ENCODE measurements at regions not wholly inside any gene's neighbourhood (a gene's known extent, or its start where the extent isn't known, plus 50 kb on each side); places are given as distances from the start of the nearest gene placed in this dataset.

GRCh38 chr2:56444339-56444738 lies 260.5 kb downstream of the CCDC85A start:
- no peak for DNase-seq (ENCODE audit: low spot score)

DNA sequence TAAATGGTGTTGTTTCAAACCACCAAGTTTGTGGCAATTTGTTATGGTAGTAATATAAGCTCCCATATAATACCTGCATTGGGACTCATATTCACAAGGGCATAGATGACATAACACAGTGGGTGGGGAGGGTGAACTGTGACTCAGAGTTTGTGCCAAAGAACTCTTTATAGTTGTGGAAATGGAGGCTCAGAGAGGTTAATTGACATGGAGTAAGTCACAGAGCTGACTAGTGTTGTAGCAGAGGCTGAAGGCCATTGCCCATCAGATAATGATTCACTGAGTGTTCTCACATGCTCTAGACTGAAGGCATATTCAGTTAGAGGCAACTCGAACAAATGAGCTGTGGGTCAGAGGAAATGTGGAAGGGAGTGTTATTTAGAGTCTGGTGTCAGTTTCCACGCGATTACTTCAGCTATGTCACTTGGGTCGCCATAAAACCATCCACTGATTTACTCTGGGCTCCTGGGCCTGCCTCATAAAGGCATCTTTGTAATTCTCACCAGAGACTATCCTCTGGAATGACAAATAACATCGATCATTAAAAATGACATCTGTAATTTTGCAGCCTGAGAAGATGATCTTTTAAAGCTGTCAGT lies 264.7 kb downstream of the CCDC85A start:
- DNase-seq (ENCODE audit: low spot score) = no peak

DNA sequence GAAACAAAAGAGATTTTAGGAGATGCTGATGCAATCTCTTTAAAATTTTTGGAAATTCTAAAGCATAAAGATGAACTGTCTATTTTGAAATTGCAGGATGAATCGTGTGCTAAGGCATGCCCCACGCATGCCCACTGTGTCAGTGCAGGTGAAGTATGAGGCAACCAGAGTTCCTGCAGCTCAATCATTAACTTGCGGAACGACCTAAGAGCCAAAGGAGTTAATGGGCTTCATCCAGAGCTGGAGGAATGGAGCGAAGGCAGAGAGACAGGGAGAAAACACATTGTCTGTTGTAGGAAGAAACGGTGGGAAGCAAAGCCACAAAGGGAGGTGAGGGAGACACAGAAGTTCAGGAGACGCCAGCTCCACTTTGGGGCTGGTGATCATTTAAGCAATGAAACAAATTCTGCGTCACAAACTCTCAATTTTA lies 265.2 kb downstream of the CCDC85A start:
- no peak for DNase-seq (ENCODE audit: low spot score)

GRCh38 chr2:56449449-56449860 lies 265.7 kb downstream of the CCDC85A start:
- DNase-seq (ENCODE audit: low spot score) = no peak

DNA sequence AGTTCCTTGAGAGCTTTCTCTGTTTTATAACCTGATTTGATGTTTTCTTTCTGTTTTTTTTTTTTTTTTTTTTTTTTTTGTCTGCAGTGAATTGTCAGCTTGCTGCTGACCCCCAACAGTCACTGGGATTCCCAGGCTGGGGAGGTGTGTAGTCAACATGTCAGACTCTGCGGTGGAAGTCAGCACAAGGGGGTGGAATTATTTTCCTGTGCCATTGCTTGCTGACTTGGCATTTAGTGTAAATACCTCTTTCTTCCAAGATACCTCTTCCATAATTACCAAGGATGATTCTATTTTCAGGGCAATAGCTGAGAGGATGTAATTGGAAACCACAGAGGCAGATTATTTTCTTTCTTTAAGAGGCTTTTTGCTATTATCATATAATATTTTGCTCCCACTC lies 266.3 kb downstream of the CCDC85A start:
- DNase-seq (ENCODE audit: low spot score) = no peak

DNA sequence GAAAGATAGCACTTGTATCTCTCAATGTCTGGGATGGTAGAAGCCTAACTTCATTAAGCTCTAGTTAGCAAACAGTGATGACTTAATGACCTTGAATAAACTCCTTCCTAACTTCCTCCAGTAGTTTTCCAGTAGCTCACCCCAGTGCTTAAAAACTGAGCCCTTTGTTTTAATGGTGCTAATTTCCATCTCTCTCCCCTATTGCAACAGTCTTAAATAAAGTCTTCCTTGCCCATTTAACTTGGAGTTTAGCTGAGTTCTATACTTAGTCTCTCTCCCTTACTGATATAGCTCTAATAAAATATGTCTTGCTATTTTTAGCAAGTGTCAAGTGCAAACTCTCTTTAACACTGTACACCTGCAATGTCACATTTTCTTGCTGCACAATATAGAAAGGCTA lies 267.0 kb downstream of the CCDC85A start:
- no peak for DNase-seq (ENCODE audit: low spot score)

- DNase-seq (ENCODE audit: low spot score) = no peak
These were observed 271.9 kb downstream of the CCDC85A start for GRCh38 chr2:56455642-56456041.

DNA sequence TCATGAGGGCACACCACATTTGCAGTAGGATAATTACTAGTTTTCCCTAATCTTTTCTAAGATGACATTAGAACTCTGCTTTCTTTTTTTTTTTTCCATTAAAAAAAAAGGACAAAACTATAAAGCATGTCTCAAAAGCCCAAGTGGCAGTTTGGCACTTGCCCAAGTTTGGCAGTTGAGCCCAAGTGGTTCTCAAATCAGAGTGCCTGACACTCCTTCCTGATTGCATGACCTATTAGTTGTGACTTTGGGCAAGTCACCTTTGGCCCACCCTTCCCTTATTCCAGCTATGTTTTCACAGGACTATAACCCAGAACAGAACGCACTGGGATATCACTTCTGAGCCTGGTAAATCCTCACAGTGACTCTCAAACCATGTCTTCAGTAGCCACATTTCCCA lies 273.0 kb downstream of the CCDC85A start:
- DNase-seq (ENCODE audit: low spot score) = no peak

DNA sequence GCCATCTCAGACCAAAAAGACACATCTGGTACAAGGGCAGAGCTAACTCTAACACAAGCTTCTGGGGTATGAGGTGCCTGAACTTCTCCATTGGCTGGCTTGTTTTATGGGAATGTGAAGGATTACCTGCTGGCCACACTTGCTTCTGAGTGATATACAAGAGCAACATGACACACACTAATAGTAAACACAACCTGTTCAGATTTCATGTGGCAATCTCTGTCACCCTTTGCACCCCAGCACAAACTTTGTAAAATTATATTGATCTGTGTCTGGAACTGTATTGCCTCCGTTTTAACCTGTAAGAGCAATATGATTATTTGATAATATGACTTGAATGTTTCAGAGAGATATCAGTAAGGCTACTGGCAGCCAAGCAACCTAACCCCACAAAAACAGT lies 276.7 kb downstream of the CCDC85A start:
- no peak for DNase-seq (ENCODE audit: low spot score)

DNA sequence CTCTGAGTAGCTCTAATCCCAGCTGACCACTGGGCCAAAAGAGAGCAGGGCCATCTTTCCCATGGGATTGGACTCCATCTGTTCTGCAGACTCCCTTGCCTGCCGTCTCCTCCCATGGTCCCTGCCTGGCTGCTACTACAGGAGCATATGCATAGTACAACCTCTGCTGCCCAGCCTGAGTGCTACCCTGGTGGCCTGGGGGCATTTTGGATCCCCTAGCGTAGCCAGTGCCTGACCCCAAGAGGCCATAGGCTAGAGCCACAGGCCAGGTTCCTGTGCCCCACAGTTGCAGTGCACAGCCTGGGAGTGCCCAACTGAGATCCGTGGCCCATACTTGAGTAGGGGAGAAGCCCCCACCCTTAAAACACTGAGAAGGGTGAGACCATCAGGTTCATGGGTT lies 280.3 kb downstream of the CCDC85A start:
- DNase-seq (ENCODE audit: low spot score) = no peak

GRCh38 chr2:56464613-56465012 lies 280.8 kb downstream of the CCDC85A start:
- no peak for DNase-seq (ENCODE audit: low spot score)

DNA sequence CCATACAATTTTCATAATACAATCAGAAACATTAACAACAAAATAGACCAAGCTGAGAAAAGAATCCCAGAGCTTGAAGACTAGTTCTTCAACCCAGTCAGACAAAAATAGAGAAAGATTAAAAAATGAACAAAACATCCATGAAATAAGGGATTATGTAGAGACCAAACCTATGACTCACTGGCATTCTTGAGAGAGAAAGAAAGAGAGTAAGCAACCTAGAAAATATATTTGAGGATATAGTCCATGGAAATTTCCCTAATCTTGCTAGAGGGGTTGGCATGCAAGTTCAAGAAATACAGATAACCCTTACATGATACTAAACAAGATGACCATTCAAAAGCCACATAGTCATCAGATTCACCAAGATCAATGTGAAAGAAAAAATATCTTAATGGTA lies 281.7 kb downstream of the CCDC85A start:
- DNase-seq (ENCODE audit: low spot score) = no peak

DNA sequence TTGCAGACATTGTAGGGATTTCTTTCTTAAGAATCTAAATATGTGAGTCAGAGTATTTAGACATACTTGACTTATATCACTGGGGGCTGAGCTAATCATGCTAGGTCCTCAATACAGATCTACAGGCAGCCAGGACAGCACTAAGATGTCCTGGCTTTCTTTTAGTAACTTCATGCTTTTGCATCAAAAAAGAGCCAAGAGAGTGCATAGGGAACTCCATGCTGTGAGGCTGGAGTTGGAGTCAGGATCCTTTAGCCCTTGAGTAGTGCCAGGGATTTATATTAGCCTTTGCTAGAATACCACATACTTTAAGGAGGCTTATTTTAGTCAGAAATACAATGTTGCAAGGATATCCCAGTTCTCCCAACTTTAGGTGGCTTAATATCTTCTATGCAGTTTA lies 289.7 kb downstream of the CCDC85A start:
- DNase-seq (ENCODE audit: low spot score) = no peak

- DNase-seq (ENCODE audit: low spot score) = no peak
These were observed 290.8 kb downstream of the CCDC85A start for GRCh38 chr2:56474412-56475158.

GRCh38 chr2:56475191-56475590 lies 291.4 kb downstream of the CCDC85A start:
- no peak for DNase-seq (ENCODE audit: low spot score)

DNA sequence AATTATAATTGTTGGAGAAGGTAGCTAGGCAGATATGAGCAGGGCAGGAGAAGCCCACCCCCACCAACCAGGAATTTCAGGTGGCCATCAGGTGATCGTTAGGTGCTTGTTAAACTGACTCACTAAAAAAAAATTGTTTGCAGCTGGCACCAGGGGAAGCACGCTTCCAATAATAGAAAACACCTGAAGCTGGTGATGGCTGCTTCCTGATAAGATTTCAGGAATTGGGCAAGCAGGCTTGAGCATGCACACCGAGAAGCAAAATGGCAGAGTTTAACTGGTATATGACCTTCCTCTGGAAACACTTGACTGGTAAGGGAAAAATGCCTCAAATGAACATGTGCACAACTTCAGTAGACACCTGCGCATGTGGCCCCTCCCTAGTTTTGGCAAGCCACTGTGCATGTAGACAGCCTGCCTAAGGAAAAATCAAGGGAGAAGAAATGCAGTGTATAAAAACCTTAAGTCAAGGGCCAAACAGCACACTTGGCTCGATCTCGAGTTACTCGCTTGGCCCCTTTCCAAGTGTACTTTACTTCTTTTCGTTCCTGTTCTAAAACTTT lies 292.8 kb downstream of the CCDC85A start:
- no peak for DNase-seq (ENCODE audit: low spot score)

- no peak for DNase-seq (ENCODE audit: low spot score)
These were observed 294.2 kb downstream of the CCDC85A start for GRCh38 chr2:56478027-56478426.

DNA sequence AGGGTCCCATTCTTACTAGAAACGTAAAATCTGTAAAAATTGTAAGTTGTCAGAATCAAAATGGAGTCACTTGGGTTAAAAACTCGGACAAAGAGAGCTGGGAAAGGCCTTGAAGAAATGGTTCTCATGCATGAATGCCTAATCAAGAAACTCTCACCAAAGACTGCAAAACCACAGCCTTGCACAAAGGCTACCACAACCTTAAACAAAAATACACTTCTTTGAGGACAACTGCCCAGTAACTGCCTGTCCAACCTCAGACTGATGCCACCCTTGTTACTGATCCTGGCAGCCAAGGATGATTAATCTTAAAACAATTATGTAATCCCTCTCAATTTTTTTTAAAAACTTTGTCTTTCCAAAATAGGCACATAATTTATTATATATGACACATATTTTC lies 299.3 kb downstream of the CCDC85A start:
- DNase-seq (ENCODE audit: low spot score) = no peak

GRCh38 chr2:56484906-56485305 lies 301.1 kb downstream of the CCDC85A start:
- no peak for DNase-seq (ENCODE audit: low spot score)

GRCh38 chr2:56500317-56500716 lies 316.5 kb downstream of the CCDC85A start:
- DNase-seq (ENCODE audit: low spot score) = no peak

DNA sequence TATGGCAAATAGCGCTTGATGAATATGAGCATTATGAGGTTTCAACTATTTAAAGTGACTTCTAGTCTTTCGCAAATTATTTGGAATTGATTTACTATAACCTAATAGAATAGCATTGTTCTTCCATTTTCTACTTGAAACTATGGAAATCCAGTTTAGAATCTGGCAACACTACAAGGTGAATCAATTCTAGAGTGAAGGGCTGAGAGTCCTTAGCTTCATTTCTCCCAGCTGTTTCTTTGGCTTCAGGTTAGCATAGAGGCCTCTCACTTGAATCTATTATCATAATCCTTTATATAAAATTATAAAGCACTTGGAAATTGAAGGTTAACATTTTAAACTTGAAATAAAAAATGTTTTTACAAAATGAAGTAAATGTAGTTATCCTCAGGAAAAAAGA lies 318.8 kb downstream of the CCDC85A start:
- no peak for DNase-seq (ENCODE audit: low spot score)

DNA sequence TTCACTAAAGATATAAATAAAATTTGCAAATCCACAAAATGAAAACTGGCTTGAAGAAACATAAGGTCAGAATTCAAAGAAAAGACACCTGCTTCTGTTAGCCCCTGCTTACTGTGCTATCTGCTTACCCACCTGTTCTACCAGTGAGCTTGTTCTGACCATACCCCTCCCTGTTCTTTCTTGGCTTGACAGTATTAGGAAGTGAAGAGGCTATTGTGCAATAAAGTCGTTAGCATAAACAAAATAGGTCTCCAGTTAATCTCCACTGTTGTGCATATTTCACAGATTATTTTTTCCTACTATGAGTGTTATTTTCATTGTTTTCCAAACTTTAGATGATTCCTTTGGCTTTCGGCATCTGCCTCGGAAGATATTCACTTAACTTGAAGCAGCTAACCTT lies 322.1 kb downstream of the CCDC85A start:
- DNase-seq (ENCODE audit: low spot score) = no peak

- no peak for DNase-seq (ENCODE audit: low spot score)
These were observed 324.9 kb downstream of the CCDC85A start for GRCh38 chr2:56508662-56509061.

DNA sequence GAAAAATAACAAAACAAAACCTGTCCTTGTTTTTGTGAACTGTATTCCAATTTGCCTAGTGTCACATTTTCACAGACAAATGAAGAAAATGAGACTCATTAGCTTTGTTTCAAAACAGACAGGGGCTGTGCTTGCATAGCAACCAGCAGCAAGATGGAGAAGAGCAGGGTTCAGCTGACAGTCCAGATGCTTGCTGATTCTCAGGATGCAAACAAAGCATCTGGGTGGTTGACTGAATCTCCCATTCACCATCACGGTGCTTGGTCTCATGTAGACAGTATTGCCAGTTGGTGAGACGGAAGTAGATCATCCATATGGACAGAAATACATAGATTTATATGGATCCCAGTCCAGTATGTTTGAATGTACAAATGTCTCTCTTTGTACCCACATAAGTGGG lies 326.8 kb downstream of the CCDC85A start:
- DNase-seq (ENCODE audit: low spot score) = no peak

Measured in hematopoietic multipotent progenitor cell treated with erythropoietin and hydrocortisone succinate and interleukin-3 and kit ligand, for 17 days (in vitro differentiated cells).